Astrocyte of the cerebellum (primary cell): ENCODE measurements at regions not wholly inside any gene's neighbourhood (a gene's known extent, or its start where the extent isn't known, plus 50 kb on each side); places are given as distances from the start of the nearest gene placed in this dataset.

Experiments
- DNase-seq: peaks from one replicate; pipeline ENCODE4 v3.0.0-alpha.2; 2011; ENCODE audit warnings: low read depth
- H3K4me3 ChIP-seq: 2 replicates; pipeline ENCODE4 v1.5.1; 2011; ENCODE audit warnings: mild to moderate bottlenecking, low read depth, low read length, moderate library complexity
- in situ Hi-C: cut with HindIII; loops from 2 replicates; pipeline ENCODE4 v1.10.0; 2017; ENCODE audit warnings: low sequenced_read_pairs
- TF ChIP-seq, protein P1 (sequence below): IDR thresholded peaks from 2 replicates; pipeline ENCODE4 v1.5.1; 2012; ENCODE audit warnings: low read length, low read depth, moderate library complexity, mild to moderate bottlenecking; ENCODE audit errors: missing control alignments

GRCh38 chr3:148331081-148331846 is 366.4 kb upstream of the AGTR1 start:
- no peak overlapping the region for H3K4me3 ChIP-seq
- DNase-seq, result no peak
- in situ Hi-C loops, result no loop called here
- TF ChIP-seq, protein P1, sequence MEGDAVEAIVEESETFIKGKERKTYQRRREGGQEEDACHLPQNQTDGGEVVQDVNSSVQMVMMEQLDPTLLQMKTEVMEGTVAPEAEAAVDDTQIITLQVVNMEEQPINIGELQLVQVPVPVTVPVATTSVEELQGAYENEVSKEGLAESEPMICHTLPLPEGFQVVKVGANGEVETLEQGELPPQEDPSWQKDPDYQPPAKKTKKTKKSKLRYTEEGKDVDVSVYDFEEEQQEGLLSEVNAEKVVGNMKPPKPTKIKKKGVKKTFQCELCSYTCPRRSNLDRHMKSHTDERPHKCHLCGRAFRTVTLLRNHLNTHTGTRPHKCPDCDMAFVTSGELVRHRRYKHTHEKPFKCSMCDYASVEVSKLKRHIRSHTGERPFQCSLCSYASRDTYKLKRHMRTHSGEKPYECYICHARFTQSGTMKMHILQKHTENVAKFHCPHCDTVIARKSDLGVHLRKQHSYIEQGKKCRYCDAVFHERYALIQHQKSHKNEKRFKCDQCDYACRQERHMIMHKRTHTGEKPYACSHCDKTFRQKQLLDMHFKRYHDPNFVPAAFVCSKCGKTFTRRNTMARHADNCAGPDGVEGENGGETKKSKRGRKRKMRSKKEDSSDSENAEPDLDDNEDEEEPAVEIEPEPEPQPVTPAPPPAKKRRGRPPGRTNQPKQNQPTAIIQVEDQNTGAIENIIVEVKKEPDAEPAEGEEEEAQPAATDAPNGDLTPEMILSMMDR, result no peak

GRCh38 chr3:148332509-148332908 is 365.2 kb upstream of the AGTR1 start:
- in situ Hi-C loops, result no loop called here
- DNase-seq, result no peak
- no peak overlapping the region for H3K4me3 ChIP-seq
- TF ChIP-seq, protein P1, result no peak

- H3K4me3 ChIP-seq, result no peak overlapping the region
- in situ Hi-C loops, result no loop called here
- DNase-seq, result no peak
- TF ChIP-seq, protein P1, result no peak
Measured at GRCh38 chr3:148333091-148333490, 364.6 kb upstream of the AGTR1 start.

GRCh38 chr3:148335612-148336011 is 362.1 kb upstream of the AGTR1 start:
- in situ Hi-C loops, result no loop called here
- no peak overlapping the region for H3K4me3 ChIP-seq
- TF ChIP-seq, protein P1, result no peak
- DNase-seq, result no peak

GRCh38 chr3:148343416-148343815 is 354.3 kb upstream of the AGTR1 start:
- TF ChIP-seq, protein P1, result no peak
- DNase-seq, result no peak
- in situ Hi-C loops, result no loop called here
- no peak overlapping the region for H3K4me3 ChIP-seq

GRCh38 chr3:148344521-148344920 is 353.2 kb upstream of the AGTR1 start:
- TF ChIP-seq, protein P1, result no peak
- no peak overlapping the region for H3K4me3 ChIP-seq
- in situ Hi-C loops, result no loop called here
- DNase-seq, result no peak
